ENCODE measurements at regions not wholly inside any gene's neighbourhood (a gene's known extent, or its start where the extent isn't known, plus 50 kb on each side); places are given as distances from the start of the nearest gene placed in this dataset.

DNA sequence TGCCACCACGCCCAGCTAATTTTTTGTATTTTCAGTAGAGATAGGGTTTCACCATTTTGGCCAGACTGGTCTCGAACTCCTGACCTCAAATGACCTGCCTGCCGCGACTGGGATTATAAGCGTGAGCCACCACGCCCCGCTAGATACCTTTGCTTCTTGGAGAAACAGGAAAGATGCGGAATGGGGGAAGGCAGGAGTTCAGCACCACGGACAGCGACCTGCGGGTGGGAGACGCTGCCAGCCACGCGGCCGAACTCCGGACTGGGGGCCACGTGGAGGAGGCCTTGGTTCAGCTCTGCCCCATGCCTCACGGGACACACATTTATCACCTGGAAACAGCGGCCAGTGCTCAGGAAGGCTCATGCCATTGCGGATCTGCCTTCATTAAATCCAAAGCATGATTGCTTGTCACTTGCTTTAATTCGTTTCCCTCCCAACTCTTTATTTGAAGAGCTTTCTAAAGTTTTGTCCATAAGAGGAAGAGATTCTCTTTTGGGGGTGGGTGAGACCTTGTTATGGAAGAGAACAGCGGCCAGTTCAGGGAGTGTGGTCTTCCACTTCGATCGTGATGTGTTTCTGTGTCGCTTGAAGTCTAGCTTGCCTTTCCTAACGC, 219.9 kb downstream of the ENGASE start (continued):
- TF ChIP-seq ZNF616 (CRISPR knock-in tag; IDR thresholded peaks at IDR 0.05; ENCODE audit: low read depth) (peak; percentile 92), ZFP41 (CRISPR knock-in tag; IDR thresholded peaks at IDR 0.05; ENCODE audit: borderline replicate concordance) (no peak), NPAS2 (CRISPR knock-in tag; IDR thresholded peaks at IDR 0.05; ENCODE audit: borderline replicate concordance) (no peak), ZNF674 (CRISPR knock-in tag; IDR thresholded peaks at IDR 0.05; ENCODE audit: low read depth) (0 out of 2 replicates have a peak, but pooled peaks have one; percentile 78), NFE2 (CRISPR knock-in tag; IDR thresholded peaks at IDR 0.05) (no peak), NFKB2 (CRISPR knock-in tag; IDR thresholded peaks at IDR 0.05; ENCODE audit: borderline replicate concordance) (peak; percentile 99), ZNF335 (CRISPR knock-in tag; IDR thresholded peaks at IDR 0.05) (peak; percentile 92; the same call in 1 of the 2 replicates), HDAC1 (CRISPR knock-in tag; IDR thresholded peaks at IDR 0.05) (peak; percentile 68; the same call in 1 of the 2 replicates), PTBP1 (IDR thresholded peaks at IDR 0.05; ENCODE audit: low read depth, low read length, poor library complexity, severe bottlenecking) (peak; percentile 67), KMT2B (CRISPR knock-in tag; IDR thresholded peaks at IDR 0.05) (peak; percentile 83), ZNF274 (CRISPR knock-in tag; IDR thresholded peaks at IDR 0.05) (peak; percentile 75), MTA1 (CRISPR knock-in tag; IDR thresholded peaks at IDR 0.05; ENCODE audit: borderline replicate concordance) (peak; percentile 35; the same call in 1 of the 2 replicates), ZNF7 (CRISPR knock-in tag; IDR thresholded peaks at IDR 0.05) (peak; percentile 57; the same call in 1 of the 2 replicates), CHD4 (IDR thresholded peaks at IDR 0.05; ENCODE audit: borderline replicate concordance, low read length) (no peak), ZIK1 (CRISPR knock-in tag; IDR thresholded peaks at IDR 0.05; ENCODE audit: borderline replicate concordance, low read depth) (no peak), SMC3 (IDR thresholded peaks at IDR 0.05; ENCODE audit: low read length) (no peak), MZF1 (CRISPR knock-in tag; IDR thresholded peaks at IDR 0.05; ENCODE audit: borderline replicate concordance) (0 out of 2 replicates have a peak, but pooled peaks have one; percentile 48)
- TF ChIP-seq, protein P1, sequence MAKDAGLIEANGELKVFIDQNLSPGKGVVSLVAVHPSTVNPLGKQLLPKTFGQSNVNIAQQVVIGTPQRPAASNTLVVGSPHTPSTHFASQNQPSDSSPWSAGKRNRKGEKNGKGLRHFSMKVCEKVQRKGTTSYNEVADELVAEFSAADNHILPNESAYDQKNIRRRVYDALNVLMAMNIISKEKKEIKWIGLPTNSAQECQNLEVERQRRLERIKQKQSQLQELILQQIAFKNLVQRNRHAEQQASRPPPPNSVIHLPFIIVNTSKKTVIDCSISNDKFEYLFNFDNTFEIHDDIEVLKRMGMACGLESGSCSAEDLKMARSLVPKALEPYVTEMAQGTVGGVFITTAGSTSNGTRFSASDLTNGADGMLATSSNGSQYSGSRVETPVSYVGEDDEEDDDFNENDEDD (CRISPR knock-in tag; IDR thresholded peaks at IDR 0.05; ENCODE audit: borderline replicate concordance) = peak; percentile 77; the same call in 1 of the 2 replicates
- TF ChIP-seq, protein P2, sequence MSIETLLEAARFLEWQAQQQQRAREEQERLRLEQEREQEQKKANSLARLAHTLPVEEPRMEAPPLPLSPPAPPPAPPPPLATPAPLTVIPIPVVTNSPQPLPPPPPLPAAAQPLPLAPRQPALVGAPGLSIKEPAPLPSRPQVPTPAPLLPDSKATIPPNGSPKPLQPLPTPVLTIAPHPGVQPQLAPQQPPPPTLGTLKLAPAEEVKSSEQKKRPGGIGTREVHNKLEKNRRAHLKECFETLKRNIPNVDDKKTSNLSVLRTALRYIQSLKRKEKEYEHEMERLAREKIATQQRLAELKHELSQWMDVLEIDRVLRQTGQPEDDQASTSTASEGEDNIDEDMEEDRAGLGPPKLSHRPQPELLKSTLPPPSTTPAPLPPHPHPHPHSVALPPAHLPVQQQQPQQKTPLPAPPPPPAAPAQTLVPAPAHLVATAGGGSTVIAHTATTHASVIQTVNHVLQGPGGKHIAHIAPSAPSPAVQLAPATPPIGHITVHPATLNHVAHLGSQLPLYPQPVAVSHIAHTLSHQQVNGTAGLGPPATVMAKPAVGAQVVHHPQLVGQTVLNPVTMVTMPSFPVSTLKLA (IDR thresholded peaks at IDR 0.05) = peak; percentile 82
- TF ChIP-seq, protein P3, sequence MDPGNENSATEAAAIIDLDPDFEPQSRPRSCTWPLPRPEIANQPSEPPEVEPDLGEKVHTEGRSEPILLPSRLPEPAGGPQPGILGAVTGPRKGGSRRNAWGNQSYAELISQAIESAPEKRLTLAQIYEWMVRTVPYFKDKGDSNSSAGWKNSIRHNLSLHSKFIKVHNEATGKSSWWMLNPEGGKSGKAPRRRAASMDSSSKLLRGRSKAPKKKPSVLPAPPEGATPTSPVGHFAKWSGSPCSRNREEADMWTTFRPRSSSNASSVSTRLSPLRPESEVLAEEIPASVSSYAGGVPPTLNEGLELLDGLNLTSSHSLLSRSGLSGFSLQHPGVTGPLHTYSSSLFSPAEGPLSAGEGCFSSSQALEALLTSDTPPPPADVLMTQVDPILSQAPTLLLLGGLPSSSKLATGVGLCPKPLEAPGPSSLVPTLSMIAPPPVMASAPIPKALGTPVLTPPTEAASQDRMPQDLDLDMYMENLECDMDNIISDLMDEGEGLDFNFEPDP (CRISPR knock-in tag; conservative IDR thresholded peaks at IDR 0.05) = no peak
- TF ChIP-seq, protein P4, sequence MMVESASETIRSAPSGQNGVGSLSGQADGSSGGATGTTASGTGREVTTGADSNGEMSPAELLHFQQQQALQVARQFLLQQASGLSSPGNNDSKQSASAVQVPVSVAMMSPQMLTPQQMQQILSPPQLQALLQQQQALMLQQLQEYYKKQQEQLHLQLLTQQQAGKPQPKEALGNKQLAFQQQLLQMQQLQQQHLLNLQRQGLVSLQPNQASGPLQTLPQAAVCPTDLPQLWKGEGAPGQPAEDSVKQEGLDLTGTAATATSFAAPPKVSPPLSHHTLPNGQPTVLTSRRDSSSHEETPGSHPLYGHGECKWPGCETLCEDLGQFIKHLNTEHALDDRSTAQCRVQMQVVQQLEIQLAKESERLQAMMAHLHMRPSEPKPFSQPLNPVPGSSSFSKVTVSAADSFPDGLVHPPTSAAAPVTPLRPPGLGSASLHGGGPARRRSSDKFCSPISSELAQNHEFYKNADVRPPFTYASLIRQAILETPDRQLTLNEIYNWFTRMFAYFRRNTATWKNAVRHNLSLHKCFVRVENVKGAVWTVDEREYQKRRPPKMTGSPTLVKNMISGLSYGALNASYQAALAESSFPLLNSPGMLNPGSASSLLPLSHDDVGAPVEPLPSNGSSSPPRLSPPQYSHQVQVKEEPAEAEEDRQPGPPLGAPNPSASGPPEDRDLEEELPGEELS (CRISPR knock-in tag; IDR thresholded peaks at IDR 0.05) = peak; percentile 67

Data from HepG2 (cell line).